Fibroblast of peridontal ligament (primary cell): ENCODE measurements at regions not wholly inside any gene's neighbourhood (a gene's known extent, or its start where the extent isn't known, plus 50 kb on each side); places are given as distances from the start of the nearest gene placed in this dataset.

Experiments used
- DNase-seq: peaks from one replicate; pipeline ENCODE4 v3.0.0-alpha.2; 2010; ENCODE audit errors: extremely low read depth

DNA sequence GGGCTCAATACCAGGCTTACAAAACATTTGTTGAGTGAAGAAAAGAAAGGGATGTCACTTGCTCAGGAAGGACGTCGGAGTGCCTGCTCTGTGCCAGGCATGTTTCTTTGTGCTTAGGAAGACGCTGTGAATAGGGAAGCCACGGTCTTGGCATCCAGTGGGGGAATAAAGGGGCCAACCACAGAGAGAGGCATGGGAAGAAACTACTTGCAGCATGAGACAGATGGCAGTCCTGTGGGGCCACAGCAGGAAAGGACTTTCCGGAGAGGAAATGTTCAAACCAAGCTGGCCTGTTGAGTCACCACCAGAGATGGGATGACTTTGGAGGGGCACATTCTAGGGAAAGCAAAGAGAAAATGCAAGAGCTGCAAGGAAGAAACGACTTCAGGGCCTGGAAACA lies 173.2 kb downstream of the CDH26 start:
- no peak for DNase-seq

DNA sequence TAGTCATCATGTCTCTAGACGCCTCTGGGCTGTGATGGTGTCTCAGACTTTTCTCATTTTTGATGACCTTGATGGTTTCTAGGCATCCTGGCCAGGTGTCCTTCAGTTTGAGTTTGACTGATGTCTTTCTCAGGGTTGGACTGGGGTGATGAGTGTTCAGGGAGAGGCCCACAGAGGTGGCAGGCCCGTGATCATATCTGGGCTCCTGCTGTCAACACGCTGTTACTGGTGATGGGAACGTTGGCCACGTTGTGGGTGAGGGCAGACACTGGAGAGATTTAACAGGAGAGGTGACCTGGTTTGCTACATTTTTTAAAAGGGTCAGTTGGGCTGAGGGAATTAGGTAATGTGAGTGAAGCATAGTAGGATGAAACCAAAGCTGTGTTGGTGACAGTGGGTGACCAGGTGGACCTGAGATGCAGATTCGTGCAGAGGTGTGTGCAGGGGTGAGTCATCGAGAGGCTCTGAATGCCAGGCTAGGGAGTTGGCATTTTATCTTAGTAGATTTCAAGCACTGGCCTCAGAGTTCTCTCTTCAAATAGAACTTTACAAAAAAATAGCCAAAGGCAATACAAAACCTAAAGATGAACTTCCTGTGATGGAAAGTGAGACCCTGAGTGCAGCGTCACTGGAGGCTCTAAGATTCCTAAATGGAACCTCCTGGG lies 174.1 kb downstream of the CDH26 start:
- DNase-seq, result no peak

DNA sequence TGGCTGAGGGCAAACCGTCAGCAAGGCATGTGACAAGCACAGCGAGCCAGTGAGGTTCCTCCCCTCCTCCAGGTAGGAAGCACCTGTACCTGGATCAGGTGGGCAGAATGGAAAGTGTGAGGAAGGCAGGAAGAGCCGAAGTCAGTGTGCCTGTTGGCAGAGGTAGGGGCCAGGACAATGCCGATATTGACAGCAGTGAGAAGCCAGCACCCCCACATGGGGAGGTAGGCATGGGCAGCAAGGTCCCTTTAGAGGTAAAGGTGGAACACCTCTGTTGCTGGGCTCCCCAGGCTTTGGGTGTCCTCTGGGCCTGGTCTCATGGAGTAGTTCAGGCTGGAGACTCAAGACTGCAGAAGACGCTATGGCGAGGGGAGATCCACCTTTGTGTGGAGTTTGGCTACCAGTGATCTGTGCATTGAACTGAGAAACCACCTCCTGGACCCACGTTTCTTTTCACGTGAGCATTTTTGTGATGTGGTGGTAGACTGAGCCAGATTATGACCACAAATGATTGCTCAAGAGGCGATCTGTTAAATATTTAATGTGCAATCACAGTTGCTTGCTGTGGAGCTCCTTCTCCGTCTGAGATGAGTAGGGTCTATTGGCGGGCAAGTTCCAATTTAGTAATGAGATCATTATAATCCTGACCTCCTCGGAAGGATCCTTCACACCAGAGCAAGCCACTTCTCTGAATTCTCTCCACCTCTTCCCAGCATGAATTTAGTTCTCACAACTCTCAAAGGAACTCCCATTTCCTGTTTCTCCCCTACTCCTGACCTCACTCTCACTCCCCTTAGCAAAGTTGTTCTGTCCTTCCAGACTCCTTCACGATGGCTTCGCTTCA lies 174.8 kb downstream of the CDH26 start:
- DNase-seq, result no peak

DNA sequence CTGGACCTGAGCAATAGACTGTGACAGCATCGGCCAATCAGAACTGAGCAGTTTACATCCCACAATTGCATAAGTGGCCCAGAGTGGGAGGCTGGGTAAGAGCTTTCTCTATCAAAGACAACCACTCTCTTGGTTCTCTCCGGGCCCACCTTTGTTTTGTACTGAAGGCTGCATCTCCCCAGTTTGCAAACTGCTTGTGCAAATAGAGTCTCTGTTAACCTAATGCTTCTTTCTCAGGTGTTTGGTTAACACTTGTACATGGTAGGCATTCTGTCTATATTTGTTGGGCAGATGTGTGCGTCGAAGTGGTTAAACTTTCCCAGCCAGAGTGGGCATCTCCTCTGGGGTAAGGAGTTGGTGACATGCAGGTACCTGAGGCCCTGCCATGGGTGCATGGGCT lies 177.1 kb downstream of the CDH26 start:
- DNase-seq, result no peak

DNA sequence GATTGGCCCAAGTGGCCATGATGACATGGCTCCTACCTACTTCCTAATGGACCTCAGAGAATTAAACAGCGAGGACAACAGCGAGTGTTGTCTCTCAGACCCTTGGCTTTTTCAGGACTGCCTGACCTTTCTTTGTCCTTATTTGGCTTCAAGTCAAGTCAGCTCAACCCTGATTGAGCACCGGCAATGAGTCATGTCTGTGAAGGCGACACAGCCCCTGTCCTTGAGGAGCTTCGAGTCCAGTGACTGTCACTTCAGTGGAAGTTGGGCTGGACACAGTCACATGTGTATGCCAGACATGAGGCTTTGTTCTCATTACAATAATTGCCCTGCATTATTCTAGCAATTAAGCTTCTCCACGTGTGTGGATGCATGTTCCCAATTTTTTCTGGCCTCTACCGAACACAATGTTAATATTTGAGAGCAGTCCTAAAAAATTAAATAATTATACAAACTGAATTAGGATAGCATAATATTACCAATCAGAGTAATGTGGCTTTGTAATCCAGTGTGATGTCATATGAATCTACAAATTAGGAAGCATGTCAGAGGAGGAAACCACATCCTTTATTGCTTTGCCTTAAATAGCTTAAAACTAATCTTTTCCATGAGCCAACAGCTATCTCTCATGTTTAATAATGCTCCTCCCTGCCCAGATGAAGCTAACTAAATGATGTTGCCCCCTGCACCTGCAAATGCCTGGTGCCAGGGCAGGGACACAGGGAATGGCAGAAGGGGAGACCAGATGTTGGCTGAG lies 178.6 kb downstream of the CDH26 start:
- no peak for DNase-seq

DNA sequence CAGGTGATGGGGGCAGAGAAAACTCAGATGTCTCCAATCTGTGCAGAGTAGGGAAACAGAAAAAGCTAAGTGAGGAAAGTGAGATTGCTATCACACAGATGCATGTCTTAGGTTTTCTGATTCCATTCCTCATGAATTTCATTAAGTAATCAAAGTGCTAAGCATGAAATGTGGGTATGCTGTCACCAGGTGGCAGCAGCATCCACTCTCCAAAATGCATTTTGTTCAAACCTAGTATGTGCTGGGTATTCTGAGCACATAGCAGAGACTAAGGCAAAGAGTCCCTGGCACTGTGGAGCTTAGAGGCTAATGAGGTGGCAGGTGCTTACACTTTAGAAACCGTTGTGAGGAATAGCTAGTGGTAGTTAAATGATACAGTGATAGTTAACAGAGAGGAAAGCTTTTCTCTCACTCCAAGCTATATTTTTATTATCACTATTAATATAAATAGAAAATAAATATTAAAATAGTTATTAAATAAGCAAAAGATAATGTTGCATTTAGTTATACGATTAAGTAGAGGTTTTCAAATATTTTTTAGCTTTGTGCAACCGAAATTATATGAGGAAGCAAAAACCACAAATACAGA lies 179.5 kb downstream of the CDH26 start:
- DNase-seq, result peak; percentile 8

DNA sequence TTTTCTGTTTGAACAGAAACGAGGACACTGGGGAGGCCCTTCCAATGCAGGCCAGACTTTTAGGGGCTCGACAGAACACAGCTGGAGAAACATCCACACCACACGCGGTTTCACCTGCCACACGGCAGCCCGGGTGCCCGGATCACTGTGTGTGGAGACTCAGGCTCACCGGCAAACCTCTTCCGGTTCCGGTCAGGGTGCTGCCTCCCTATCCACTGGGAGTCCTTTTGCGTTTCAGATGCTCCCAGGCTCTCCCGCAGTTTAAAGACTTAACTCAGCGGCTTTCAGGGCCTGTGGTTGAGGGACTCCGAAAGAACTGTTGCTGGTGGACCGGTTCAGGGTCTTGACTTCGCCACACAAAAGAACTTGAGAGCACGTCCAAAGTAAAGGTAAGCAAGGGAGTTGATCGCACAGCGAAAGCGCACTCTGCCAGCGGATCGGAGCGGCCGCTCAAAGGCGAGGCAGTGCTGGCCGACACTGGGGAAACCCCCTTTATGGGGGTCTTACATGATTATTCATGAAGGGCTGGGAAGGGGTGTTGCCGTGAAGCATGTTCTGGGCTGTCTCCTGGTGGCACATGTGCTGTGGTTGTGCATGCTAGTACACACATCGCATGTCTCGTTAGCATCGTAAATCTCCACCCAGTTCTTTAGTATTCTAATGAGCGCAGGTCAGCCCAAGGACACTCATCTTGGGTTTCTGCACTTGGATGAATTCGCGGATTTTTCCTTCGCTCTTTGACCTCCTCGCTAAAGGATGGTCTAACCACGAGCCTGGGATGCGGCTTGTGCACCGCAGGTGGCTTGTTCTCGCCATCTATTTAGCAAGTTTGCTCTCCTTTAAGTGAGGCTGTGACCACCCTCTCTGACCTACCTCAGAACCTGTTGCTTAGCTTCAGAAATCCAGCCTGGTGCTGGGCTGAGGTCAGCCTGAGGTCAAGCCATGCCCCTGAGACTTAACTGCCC lies 180.3 kb downstream of the CDH26 start:
- peak; percentile 30 for DNase-seq

DNA sequence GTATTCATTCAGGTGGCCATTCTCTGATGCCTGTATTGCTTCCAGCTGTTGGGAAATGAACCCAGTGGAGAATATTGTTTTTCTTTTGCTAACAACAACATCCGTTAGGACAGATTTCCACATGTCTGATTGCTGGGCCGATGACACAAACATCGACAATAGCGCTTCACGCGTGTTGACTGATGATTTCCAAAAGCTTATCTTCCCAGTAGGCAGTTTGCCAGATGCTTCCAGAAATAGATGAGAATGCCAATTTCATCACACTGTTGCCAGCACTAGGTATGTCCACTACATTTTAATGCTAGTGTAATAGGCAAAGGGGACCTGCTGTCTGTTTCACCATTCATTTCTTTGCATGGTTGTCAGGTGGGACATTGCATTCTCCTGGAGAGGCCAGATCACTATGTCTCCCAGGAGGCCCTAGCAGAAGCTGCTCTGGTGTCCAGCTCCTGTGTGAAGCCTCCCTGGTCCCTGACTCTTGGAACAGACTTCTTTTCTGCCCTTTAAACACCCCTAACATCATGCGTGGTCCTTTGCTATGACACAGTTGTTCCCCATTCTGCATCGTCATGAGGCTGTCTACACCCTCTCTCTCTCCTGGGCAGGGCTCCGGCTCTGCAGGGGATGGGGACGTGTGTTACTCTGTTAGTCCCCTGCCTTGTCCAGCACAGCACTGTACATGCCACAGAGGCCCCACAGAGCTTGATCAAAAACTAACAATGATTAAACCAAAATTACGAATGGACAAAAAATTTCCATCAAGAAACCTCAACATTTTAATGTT lies 181.6 kb downstream of the CDH26 start:
- DNase-seq, result no peak

DNA sequence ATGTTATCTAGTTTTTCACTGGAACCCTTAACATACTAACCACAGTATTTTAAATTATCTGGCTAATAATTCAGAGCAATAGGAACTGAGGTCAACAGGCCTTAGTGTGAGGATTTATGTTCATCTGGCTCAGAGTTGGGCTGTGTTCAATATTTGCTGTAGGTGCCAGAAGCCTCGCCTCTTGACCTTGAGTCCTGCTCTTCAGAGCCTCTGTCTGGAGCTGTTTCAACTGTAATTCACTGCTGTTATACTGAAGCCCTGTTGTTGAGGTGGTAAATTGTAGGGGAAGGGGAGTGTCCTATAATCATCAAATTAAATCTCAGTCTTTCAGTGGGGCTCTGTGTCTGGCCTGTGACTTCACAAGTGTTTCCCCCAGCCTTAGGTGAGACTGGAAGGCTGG lies 184.4 kb downstream of the CDH26 start:
- DNase-seq, result no peak

DNA sequence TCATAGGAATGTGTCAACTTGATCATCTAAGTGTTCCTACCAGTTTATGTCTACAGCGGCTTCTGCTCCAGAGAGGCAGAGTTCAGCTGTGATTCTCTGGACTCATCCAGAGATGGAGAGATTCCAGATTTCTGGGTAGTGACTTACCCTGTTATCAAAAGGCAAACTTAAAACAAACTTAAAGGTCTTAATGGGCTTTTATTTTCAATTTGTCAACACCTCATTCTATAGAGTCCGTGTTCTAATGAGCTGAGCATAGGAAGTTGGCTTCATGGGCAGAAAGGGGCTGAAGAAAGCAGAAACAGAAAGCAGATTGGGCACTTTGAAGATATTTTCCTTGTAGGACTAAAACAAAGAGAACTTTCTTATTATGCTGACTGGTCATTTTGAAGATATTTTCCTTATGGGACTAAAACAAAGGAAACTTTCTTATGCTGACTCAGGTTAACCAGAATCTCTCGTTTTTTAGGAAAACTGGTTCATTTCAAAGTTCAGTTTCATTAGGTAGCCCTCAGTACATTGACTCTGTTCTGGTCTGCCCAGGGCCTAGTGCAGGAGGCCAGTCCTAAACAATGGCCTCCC lies 185.1 kb downstream of the CDH26 start:
- DNase-seq, result no peak

DNA sequence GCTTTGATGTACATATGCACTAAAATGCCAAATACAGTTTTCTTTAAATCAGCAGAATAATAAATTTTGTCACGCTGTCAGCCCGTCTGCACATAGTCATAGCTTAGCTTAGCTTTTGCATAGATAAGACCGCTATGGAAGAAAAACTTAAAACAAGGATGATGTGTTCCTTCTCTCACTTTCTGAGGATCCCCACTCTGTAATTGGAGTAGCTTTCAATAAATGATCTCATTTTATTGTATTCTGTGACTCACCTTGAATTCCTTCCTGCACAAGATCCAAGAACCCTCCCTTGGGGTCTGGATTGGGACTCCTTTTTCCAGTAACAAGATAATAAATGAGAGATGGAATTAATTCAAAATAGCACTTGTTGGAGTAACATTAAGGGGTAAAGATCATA lies 186.2 kb downstream of the CDH26 start:
- no peak for DNase-seq

DNA sequence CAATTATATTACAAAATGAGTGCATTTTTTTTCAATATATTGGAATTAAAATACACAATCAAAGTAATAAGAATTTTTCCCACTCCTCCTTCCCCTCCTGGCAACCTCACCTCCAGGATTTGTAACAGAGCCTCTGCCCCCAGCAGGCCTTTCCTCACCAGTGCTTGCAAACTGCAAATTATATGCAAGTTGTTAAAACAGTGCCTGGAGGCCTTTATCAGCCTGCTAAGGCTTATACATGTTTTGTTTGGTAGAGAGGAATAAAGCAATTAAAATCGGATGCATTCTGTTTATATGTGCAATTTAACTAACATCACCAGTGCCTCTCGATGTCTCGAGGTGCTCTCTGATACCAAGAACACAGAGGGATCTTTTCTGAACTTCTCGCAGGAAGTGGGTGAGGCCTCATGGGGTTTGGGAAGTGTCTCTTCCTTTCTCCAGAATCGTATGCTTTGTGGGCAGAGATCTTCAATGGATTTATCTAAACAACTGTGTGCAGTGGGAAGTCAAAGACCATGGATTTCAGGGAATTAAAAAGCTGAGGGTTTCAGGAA lies 186.8 kb downstream of the CDH26 start:
- DNase-seq, result no peak

DNA sequence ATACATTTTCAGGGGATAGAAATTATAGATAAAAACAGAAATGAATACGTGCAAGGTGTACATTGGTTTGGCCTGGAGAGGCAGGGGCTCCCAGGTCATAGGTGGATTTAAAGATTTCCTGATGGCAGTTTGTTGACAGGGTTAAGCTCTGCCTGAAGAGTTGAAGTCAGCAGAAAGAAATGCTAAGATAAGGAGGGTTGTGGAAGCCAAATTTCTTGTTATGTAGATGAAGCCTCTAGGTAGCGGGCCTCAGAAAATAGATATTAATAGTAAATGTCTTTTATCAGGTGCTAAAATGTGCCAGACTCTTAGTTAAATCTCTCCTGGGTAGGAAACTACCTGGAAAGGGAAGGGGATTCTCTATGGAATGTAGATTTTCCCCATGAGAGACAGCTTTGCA lies 188.8 kb downstream of the CDH26 start:
- no peak for DNase-seq

DNA sequence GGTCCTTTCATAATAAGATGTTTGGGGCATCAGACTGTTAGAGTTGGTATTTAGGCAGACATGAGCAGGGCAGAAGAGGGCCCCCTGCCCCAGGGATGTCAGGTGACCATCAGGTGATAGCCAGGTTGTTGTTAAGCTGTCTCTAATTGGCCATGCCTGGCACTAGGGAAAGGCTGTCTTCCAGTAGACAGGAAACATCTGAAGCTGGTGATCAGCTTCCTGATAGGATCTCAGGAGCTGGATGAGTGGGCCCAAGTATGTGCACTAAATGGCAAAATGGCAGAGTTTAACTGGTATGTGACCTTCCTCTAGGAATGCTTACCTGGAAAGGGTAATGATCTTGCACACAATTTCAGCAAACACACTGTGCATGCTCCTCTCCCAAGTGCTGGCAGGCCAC lies 190.7 kb downstream of the CDH26 start:
- DNase-seq, result no peak

DNA sequence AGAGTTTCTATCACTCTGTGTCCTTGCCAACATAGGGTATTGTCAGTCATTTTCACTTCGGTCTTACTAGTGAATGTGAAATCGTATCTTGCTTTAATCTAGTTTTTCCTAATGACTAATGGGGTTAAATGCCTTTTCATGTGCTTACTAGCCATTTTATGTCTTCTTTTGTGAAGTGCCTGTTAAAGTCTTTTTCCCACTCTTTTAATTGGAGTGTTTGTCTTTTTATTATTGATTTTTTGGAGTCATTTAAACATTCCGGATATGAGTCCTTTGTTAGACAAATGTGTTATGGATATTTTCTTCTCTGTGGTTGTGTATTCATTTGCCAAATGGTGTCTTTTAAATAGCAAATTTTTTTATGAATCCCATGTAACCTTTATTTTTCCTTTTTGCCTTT lies 194.6 kb downstream of the CDH26 start:
- DNase-seq, result no peak

DNA sequence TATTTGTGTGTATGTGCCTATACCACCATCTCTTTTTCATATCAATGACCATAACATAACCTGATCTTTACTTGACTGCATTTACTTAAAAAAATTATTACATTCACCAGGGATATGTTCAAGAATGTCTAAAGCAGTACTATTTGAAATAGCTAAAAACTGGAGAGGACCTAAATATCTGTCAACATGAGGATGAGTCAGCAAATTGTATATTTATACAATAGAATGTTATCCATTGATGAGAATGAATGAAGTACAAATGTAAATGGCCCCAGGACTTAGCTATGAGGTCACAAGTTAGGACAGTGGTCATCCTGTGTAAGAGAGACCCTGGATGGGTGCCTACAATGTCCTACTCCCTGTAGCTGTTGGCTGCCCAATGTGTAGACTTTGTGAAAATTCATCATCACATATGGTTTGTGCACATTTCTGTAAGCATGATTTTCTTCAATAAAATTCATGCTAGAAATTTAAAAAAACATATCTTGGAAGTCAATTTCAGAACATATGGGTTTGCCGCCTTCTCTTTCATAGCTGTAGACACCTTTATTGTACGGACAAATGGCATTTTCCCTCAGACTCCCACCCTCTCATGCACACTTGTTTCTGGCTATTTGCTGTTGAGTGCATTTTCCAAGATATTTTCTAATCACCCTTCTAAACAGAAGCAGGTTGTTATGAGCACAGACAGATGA lies 202.4 kb downstream of the CDH26 start:
- no peak for DNase-seq

DNA sequence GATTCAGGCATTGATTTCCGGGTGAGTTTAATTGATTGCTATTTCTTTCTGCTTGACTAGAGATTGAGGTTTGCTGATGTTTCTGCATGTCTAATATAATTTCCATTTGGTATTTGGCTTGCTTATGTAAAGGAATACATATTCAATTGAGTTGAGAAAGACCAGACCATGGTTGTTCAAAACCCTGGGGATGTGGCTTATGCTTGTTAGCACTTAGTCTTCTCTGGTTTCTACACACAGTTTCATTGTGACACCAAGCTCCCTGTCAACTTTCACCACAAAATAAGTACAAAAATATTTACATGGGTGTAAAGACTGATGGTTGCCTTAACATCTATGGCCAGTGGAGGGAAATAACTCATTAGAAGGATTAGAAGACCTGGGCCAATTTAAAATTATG lies 209.6 kb downstream of the CDH26 start:
- DNase-seq, result no peak

DNA sequence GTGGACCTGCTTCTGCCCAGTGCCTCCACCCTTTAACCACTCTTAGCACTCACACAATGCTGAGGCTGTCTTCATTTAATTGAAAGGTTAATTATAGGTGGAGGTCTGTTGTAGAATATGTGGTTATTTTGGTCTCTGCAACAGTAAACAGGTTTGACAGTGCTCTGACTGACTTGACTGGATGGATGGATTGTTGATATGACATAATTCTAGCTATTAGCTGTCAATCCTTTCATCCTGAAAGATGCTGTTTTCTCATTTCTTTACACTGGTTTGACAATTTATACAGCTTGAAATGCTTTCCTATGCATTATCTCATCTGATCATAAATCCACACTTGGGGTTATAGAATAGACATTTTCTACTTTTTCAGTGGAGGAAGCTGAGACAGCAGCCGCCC lies 210.7 kb downstream of the CDH26 start:
- no peak for DNase-seq

DNA sequence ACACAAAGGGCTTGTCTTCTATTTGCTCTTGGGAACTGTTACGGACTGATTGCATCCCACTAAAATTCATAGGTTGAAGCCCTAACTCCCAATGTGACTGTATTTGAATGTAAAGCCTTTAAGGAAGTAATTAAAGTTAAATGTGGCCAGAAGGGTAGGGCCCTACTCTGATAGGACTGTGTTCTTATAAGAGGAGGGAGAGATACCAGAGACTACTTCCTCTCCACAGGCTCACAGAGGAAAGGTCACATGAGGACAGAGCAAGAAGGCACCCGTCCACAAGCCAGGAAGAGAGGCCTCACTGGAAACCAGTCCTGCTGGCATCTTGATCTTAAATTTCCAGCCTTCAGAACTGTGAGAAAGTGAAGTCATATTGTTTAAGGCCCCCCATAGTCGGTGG lies 211.9 kb downstream of the CDH26 start:
- no peak for DNase-seq
